ENCODE measurements at regions not wholly inside any gene's neighbourhood (a gene's known extent, or its start where the extent isn't known, plus 50 kb on each side); places are given as distances from the start of the nearest gene placed in this dataset.

GRCh38 chr11:90476442-90477007 lies 253.7 kb upstream of the CHORDC1 start:
- TF ChIP-seq CTCF (IDR thresholded peaks at IDR 0.05) (peak; percentile 5 to 63 (median 53)), POLR2A (IDR thresholded peaks at IDR 0.05) (no peak)

All from body of pancreas (tissue), 4 donors.